ENCODE measurements at regions not wholly inside any gene's neighbourhood (a gene's known extent, or its start where the extent isn't known, plus 50 kb on each side); places are given as distances from the start of the nearest gene placed in this dataset.

DNA sequence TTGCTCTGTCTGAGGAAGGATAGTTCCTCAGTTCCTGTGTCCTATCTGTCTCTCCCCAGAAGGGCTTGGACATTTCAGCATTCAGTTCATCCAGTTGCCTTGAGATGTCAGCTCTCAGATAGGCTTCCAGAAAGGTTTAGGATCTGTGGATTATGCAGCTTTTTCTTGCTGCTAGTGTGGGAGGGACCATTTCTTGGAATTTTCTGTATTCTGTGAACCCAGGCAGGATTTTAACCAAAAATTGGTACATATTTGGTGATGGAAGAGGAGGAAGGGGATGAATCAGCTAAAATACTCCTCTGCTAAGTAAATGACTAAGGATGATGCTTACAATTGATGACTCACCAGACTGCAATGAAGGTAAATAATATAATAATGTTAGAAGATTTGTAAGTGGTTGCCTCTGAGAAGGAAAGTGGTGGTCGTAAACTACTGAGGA lies 58.6 kb upstream of the DOCK10 start:
- Mint-ChIP-seq H3K27ac (ENCODE audit: unreplicated experiment) (no peak overlapping the region), H3K4me1 (ENCODE audit: unreplicated experiment) (no peaks in the 10 kb centered on the region), H3K36me3 (ENCODE audit: low read depth, unreplicated experiment) (no peaks in the 10 kb centered on the region), H3K4me3 (ENCODE audit: unreplicated experiment) (no peak overlapping the region), H3K27me3 (ENCODE audit: unreplicated experiment) (no peaks in the 10 kb centered on the region), H3K9me3 (ENCODE audit: unreplicated experiment) (no peaks in the 10 kb centered on the region)
- DNase-seq (ENCODE audit: low spot score): no peak
- TF ChIP-seq, protein P1, sequence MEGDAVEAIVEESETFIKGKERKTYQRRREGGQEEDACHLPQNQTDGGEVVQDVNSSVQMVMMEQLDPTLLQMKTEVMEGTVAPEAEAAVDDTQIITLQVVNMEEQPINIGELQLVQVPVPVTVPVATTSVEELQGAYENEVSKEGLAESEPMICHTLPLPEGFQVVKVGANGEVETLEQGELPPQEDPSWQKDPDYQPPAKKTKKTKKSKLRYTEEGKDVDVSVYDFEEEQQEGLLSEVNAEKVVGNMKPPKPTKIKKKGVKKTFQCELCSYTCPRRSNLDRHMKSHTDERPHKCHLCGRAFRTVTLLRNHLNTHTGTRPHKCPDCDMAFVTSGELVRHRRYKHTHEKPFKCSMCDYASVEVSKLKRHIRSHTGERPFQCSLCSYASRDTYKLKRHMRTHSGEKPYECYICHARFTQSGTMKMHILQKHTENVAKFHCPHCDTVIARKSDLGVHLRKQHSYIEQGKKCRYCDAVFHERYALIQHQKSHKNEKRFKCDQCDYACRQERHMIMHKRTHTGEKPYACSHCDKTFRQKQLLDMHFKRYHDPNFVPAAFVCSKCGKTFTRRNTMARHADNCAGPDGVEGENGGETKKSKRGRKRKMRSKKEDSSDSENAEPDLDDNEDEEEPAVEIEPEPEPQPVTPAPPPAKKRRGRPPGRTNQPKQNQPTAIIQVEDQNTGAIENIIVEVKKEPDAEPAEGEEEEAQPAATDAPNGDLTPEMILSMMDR (IDR thresholded peaks at IDR 0.05; ENCODE audit: unreplicated experiment): no peak

DNA sequence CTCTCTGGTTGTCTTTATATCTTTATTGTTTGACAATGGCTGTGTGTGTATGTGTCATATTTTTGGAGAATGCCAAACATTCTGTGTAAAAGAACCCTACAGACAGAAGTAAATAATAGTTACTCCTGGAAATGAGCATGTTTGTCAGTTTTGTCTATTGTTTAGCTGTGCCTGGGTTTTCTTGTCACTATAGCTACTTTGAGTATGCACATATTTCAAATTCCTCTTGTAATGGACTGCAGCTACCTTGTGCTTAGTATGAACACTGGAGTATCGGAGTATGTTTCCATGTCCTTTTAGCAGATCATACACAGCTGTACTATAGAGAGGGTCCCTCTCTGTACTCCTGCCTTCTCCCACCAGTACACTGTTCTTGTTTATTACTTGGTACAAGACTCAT lies 58.0 kb upstream of the DOCK10 start:
- H3K27me3 Mint-ChIP-seq (ENCODE audit: unreplicated experiment): no peaks in the 10 kb centered on the region
- H3K9me3 Mint-ChIP-seq (ENCODE audit: unreplicated experiment): no peaks in the 10 kb centered on the region
- H3K36me3 Mint-ChIP-seq (ENCODE audit: low read depth, unreplicated experiment): no peaks in the 10 kb centered on the region
- H3K4me1 Mint-ChIP-seq (ENCODE audit: unreplicated experiment): no peaks in the 10 kb centered on the region
- H3K27ac Mint-ChIP-seq (ENCODE audit: unreplicated experiment): no peak overlapping the region
- TF ChIP-seq, protein P1 (IDR thresholded peaks at IDR 0.05; ENCODE audit: unreplicated experiment): no peak
- DNase-seq (ENCODE audit: low spot score): no peak
- H3K4me3 Mint-ChIP-seq (ENCODE audit: unreplicated experiment): no peak overlapping the region

DNA sequence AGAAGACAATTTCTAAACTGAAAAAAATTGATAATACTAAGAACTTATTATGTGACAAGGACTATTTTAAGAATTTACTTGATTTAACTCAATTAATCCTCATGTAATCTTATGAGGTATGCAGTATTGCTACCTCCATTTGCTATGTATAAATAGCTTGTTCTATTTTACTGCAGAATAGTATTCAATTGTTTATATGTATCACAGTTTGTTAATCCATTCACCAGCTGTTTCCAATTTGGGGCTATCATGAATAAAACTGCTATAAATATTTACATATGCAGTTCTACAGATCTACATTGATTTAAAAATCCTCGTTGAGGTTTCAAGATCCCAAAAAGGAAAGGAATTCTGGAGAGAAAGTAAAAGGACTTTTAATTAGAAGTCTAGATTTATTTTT lies 54.8 kb upstream of the DOCK10 start:
- TF ChIP-seq, protein P1 (IDR thresholded peaks at IDR 0.05; ENCODE audit: unreplicated experiment): no peak
- H3K36me3 Mint-ChIP-seq (ENCODE audit: low read depth, unreplicated experiment): no peaks in the 10 kb centered on the region

More for the DNA sequence above, 54.8 kb upstream of the DOCK10 start:
- Mint-ChIP-seq H3K4me3 (ENCODE audit: unreplicated experiment) (no peak overlapping the region), H3K27me3 (ENCODE audit: unreplicated experiment) (peaks cover 1% of the 10 kb centered on the region), H3K27ac (ENCODE audit: unreplicated experiment) (no peak overlapping the region), H3K9me3 (ENCODE audit: unreplicated experiment) (no peaks in the 10 kb centered on the region), H3K4me1 (ENCODE audit: unreplicated experiment) (no peaks in the 10 kb centered on the region)
- no peak for DNase-seq (ENCODE audit: low spot score)

All from endothelial cell (in vitro differentiated cells).